Skeletal muscle tissue (tissue), 3 donors: ENCODE measurements at regions not wholly inside any gene's neighbourhood (a gene's known extent, or its start where the extent isn't known, plus 50 kb on each side); places are given as distances from the start of the nearest gene placed in this dataset.
"Not testable (repeated sequence)": the region's sequence is repeated elsewhere in the genome, so short reads cannot be mapped to it uniquely, and the experiment has no call there.

ENCODE experiments used
- H3K27ac ChIP-seq: one replicate; pipeline ENCODE4 v1.7.0; 2013; ENCODE audit warnings: mild to moderate bottlenecking, low read depth, low read length, inconsistent platforms
- H3K27me3 ChIP-seq, 3 donors: one replicate each; pipeline ENCODE4 v1.7.0; 2013; ENCODE audit warnings: low read length in 3 of 3; ENCODE audit not compliant: control insufficient read depth in 3 of 3, insufficient read depth in 3 of 3
- H3K36me3 ChIP-seq, 3 donors: one replicate each; pipeline ENCODE4 v1.7.0; 2013; ENCODE audit warnings: low read length in 3 of 3; ENCODE audit not compliant: control insufficient read depth in 3 of 3, insufficient read depth in 3 of 3
- H3K4me1 ChIP-seq, 3 donors: one replicate each; pipeline ENCODE4 v1.7.0; 2013; ENCODE audit warnings: low read length in 3 of 3, mild to moderate bottlenecking in 3 of 3; ENCODE audit not compliant: control insufficient read depth in 3 of 3, insufficient read depth in 3 of 3
- H3K4me3 ChIP-seq, 3 donors: one replicate each; pipeline ENCODE4 v1.7.0; 2013; ENCODE audit warnings: low read length in 3 of 3
- H3K9ac ChIP-seq, 3 donors: one replicate each; pipeline ENCODE4 v1.7.0; 2013; ENCODE audit warnings: low read length in 3 of 3, mild to moderate bottlenecking in 3 of 3, moderate library complexity in 2 of 3, low read depth in 1 of 3
- H3K9me3 ChIP-seq, 3 donors: one replicate each; pipeline ENCODE4 v1.7.0; 2013; ENCODE audit warnings: low read length in 3 of 3; ENCODE audit not compliant: control insufficient read depth in 3 of 3
- donor health status: Osteomylitis.

GRCh38 chr4:62595265-62595664, 1395.1 kb downstream of the ADGRL3 start:
- not testable (repeated sequence) for H3K27ac ChIP-seq, H3K9me3 ChIP-seq, H3K27me3 ChIP-seq, H3K9ac ChIP-seq, H3K36me3 ChIP-seq, H3K4me3 ChIP-seq, H3K4me1 ChIP-seq

DNA sequence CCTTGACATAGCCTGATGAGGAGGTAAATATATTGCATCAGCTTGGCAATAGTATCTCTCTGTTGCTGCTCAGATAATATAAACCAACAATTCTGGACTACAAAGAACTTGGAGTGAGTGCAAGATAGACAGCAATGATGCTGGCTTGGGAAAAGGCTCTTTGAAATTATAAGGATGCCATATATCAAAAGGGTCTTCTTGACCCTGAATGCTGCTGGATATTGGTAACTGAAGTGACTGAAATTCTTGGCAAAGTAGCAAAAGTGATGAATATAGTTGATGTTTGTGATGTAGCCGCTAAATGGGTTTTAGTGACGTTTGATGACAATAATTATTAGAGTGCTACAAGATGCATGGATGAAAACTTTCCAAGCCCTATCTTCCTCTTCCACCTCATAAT, 1391.6 kb downstream of the ADGRL3 start:
- no peaks in the 10 kb centered on the region for H3K36me3 ChIP-seq
- H3K4me3 ChIP-seq, result no peak overlapping the region
- no peaks in the 10 kb centered on the region for H3K4me1 ChIP-seq
- H3K27ac ChIP-seq, result no peak overlapping the region
- no peaks in the 10 kb centered on the region for H3K27me3 ChIP-seq
- no peaks in the 10 kb centered on the region for H3K9me3 ChIP-seq
- no peak overlapping the region for H3K9ac ChIP-seq

DNA sequence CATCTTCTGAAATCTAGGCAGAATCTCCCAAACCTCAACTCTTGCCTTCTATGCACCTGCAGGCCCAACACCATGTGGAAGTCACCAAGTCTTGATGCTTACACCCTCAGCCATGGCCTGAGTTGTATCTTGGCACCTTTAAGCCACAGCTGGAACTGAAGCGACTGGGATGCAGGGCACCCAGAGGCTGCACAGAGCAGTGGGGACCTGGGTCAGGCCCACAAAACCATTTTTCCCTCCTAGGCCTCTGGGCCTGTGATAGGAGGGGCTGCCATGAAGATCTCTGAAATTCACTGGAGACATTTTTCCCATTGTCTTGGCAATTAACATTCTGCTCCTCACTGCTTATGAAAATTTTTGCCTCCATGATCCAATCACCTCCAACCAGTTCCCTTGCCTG, 1388.5 kb downstream of the ADGRL3 start:
- Histone ChIP-seq H3K9me3 (no peaks in the 10 kb centered on the region), H3K4me3 (no peak overlapping the region), H3K27me3 (no peaks in the 10 kb centered on the region), H3K4me1 (no peaks in the 10 kb centered on the region), H3K27ac (no peak overlapping the region), H3K9ac (no peak overlapping the region), H3K36me3 (no peaks in the 10 kb centered on the region)

GRCh38 chr4:62571494-62571893, 1371.4 kb downstream of the ADGRL3 start:
- no peaks in the 10 kb centered on the region for H3K4me1 ChIP-seq
- no peaks in the 10 kb centered on the region for H3K9me3 ChIP-seq
- no peaks in the 10 kb centered on the region for H3K36me3 ChIP-seq
- H3K27me3 ChIP-seq, result no peaks in the 10 kb centered on the region
- H3K9ac ChIP-seq, result no peak overlapping the region
- H3K27ac ChIP-seq, result no peak overlapping the region
- H3K4me3 ChIP-seq, result no peak overlapping the region

- Histone ChIP-seq H3K36me3 (no peaks in the 10 kb centered on the region), H3K9me3 (no peaks in the 10 kb centered on the region), H3K9ac (no peak overlapping the region)
Measured at GRCh38 chr4:62560858-62561257, 1360.7 kb downstream of the ADGRL3 start.

DNA sequence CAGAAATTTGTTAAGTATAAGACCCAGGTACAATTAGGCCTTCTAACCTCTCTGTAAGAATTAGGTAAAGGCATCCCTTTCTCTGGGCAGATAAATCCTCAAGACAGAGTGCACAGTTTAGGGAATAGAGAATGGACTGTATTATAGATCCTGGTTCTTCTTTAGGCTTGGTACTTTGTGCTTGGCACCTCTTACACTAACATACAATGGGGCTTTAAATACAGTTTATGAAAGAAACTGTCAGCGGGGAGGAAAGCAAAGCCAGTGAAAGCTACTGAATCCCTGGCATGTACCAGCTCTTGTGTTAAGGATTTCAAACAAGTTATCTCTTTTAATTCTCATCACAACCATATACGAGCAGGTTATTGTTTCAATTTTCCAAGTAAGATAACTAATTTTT, 1350.0 kb downstream of the ADGRL3 start:
- Histone ChIP-seq H3K36me3 (no peaks in the 10 kb centered on the region), H3K27me3 (no peaks in the 10 kb centered on the region), H3K4me3 (no peak overlapping the region), H3K9ac (no peak overlapping the region), H3K9me3 (no peaks in the 10 kb centered on the region), H3K4me1 (no peaks in the 10 kb centered on the region), H3K27ac (no peak overlapping the region)

More at GRCh38 chr4:62560858-62561257, 1360.7 kb downstream of the ADGRL3 start:
- H3K4me3 ChIP-seq, result no peak overlapping the region
- H3K27me3 ChIP-seq, result no peaks in the 10 kb centered on the region
- no peak overlapping the region for H3K27ac ChIP-seq
- no peaks in the 10 kb centered on the region for H3K4me1 ChIP-seq

DNA sequence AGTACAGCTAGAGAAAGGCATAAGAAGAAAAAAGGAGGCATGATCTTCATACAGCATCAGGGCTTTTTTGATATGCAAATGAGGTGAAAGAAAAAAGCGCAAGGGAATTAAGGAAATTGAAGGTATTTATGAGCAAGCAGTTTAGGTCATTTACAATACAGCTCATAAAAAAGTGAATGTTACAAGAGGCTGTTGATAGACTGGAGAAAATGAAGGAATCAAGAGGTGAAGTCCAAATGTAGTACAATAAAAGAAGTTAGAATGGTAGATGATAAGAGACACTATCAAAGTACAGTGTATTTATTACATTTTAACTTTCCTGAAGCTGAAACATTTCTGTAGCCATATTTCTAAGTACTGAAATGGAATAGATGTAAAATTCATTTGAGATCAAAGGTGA, 1349.5 kb downstream of the ADGRL3 start:
- H3K4me3 ChIP-seq, result no peak overlapping the region
- H3K4me1 ChIP-seq, result no peaks in the 10 kb centered on the region
- no peaks in the 10 kb centered on the region for H3K9me3 ChIP-seq
- H3K27me3 ChIP-seq, result no peaks in the 10 kb centered on the region
- no peak overlapping the region for H3K9ac ChIP-seq
- H3K36me3 ChIP-seq, result no peaks in the 10 kb centered on the region
- H3K27ac ChIP-seq, result no peak overlapping the region

DNA sequence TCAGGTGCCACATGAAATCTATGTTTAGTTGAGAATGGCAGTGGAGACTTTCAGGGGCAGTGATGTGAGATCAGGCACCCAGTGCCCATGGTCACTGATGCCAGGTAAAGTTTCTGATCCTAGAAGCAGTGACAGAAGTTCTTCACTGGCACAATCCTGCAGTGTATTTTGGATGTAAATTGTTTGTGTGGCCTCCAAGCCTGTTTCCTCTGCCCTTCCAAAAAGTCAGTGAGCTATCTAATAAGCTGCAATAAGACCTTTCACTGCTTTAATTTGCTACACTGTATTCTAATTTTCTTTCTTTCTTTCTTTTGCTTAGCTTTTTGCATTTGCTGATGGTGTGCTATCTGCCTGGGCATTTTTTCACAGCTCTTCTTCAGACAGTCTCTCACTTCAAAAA, 1348.6 kb downstream of the ADGRL3 start:
- no peaks in the 10 kb centered on the region for H3K9me3 ChIP-seq
- H3K9ac ChIP-seq, result no peak overlapping the region
- no peaks in the 10 kb centered on the region for H3K4me1 ChIP-seq
- H3K27ac ChIP-seq, result no peak overlapping the region
- H3K27me3 ChIP-seq, result no peaks in the 10 kb centered on the region
- no peaks in the 10 kb centered on the region for H3K36me3 ChIP-seq
- no peak overlapping the region for H3K4me3 ChIP-seq

DNA sequence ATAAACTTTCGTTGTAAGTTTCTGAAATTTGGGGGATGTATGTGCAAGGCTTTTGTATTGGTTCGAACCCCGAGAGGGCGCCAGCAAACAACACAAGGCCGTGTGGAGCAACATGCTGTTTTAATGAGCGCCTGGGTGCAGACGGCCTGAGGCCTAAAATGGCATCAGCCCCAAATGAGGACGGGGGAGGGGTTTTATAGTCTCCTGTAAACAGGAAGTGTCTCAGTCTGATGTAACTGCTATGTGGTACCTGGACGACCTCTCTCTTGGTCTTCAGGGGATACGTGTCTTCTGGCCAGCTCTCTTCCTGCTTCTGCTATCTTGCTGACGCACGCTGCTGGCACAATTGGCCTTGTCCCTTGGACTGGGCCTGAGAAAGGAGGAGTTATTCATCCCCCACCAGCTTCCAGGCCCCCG, 1348.0 kb downstream of the ADGRL3 start:
- Histone ChIP-seq H3K4me1 (no peaks in the 10 kb centered on the region), H3K9ac (no peak overlapping the region), H3K36me3 (no peaks in the 10 kb centered on the region), H3K4me3 (no peak overlapping the region), H3K27me3 (no peaks in the 10 kb centered on the region), H3K9me3 (no peaks in the 10 kb centered on the region), H3K27ac (no peak overlapping the region)

GRCh38 chr4:62544428-62544827, 1344.3 kb downstream of the ADGRL3 start:
- Histone ChIP-seq H3K4me3 (no peak overlapping the region), H3K27me3 (no peaks in the 10 kb centered on the region), H3K27ac (no peak overlapping the region), H3K4me1 (no peaks in the 10 kb centered on the region), H3K9me3 (no peaks in the 10 kb centered on the region), H3K36me3 (no peaks in the 10 kb centered on the region), H3K9ac (no peak overlapping the region)

GRCh38 chr4:62543002-62543401, 1342.9 kb downstream of the ADGRL3 start:
- Histone ChIP-seq H3K27ac (no peak overlapping the region), H3K36me3 (no peaks in the 10 kb centered on the region), H3K4me3 (no peak overlapping the region), H3K27me3 (no peaks in the 10 kb centered on the region), H3K4me1 (no peaks in the 10 kb centered on the region), H3K9me3 (peaks cover 0 to 1% (median 0%) of the 10 kb centered on the region in 3 donors), H3K9ac (no peak overlapping the region)
